ENCODE measurements at regions not wholly inside any gene's neighbourhood (a gene's known extent, or its start where the extent isn't known, plus 50 kb on each side); places are given as distances from the start of the nearest gene placed in this dataset.

GRCh38 chr5:145540375-145540774, 294.8 kb downstream of the PRELID2 start:
- TF ChIP-seq, protein P1, sequence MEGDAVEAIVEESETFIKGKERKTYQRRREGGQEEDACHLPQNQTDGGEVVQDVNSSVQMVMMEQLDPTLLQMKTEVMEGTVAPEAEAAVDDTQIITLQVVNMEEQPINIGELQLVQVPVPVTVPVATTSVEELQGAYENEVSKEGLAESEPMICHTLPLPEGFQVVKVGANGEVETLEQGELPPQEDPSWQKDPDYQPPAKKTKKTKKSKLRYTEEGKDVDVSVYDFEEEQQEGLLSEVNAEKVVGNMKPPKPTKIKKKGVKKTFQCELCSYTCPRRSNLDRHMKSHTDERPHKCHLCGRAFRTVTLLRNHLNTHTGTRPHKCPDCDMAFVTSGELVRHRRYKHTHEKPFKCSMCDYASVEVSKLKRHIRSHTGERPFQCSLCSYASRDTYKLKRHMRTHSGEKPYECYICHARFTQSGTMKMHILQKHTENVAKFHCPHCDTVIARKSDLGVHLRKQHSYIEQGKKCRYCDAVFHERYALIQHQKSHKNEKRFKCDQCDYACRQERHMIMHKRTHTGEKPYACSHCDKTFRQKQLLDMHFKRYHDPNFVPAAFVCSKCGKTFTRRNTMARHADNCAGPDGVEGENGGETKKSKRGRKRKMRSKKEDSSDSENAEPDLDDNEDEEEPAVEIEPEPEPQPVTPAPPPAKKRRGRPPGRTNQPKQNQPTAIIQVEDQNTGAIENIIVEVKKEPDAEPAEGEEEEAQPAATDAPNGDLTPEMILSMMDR (IDR thresholded peaks at IDR 0.05) = no peak
- TF ChIP-seq POLR2A (IDR thresholded peaks at IDR 0.05) = no peak
